Epithelial cell of esophagus (primary cell): ENCODE measurements at regions not wholly inside any gene's neighbourhood (a gene's known extent, or its start where the extent isn't known, plus 50 kb on each side); places are given as distances from the start of the nearest gene placed in this dataset.

Source experiments
- DNase-seq: peaks from one replicate; pipeline ENCODE4 v3.0.0; 2010; ENCODE audit warnings: low read depth
- H3K4me3 ChIP-seq: 2 replicates; pipeline ENCODE4 v1.5.1; 2011; ENCODE audit warnings: mild to moderate bottlenecking, low read length, control low read depth
- CTCF ChIP-seq: IDR thresholded peaks from 2 replicates; pipeline ENCODE4 v1.5.1; 2011; ENCODE audit warnings: low read depth, mild to moderate bottlenecking, low read length, control low read depth, inconsistent platforms; ENCODE audit not compliant: insufficient read depth; ENCODE audit errors: missing control alignments

GRCh38 chr2:196463706-196464105 is 175.8 kb upstream of the CCDC150 start:
- no peak for DNase-seq
- TF ChIP-seq CTCF = no peak
- H3K4me3 ChIP-seq = no peak overlapping the region

GRCh38 chr2:196464311-196464710 is 175.2 kb upstream of the CCDC150 start:
- no peak overlapping the region for H3K4me3 ChIP-seq
- no peak for DNase-seq
- no peak for TF ChIP-seq CTCF

GRCh38 chr2:196466581-196466980 is 172.9 kb upstream of the CCDC150 start:
- TF ChIP-seq CTCF = no peak

GRCh38 chr2:196468394-196468793 is 171.1 kb upstream of the CCDC150 start:
- no peak for TF ChIP-seq CTCF
- DNase-seq = no peak
- H3K4me3 ChIP-seq = no peak overlapping the region

More at GRCh38 chr2:196466581-196466980, 172.9 kb upstream of the CCDC150 start:
- no peak for DNase-seq
- no peak overlapping the region for H3K4me3 ChIP-seq

GRCh38 chr2:196473617-196474016 is 165.9 kb upstream of the CCDC150 start:
- no peak for TF ChIP-seq CTCF
- no peak for DNase-seq
- no peak overlapping the region for H3K4me3 ChIP-seq

GRCh38 chr2:196475611-196476010 is 163.9 kb upstream of the CCDC150 start:
- DNase-seq = no peak
- TF ChIP-seq CTCF = no peak
- H3K4me3 ChIP-seq = no peak overlapping the region

GRCh38 chr2:196478588-196478987 is 160.9 kb upstream of the CCDC150 start:
- no peak for TF ChIP-seq CTCF
- DNase-seq = no peak
- H3K4me3 ChIP-seq = no peak overlapping the region
